HG02763 (cell line): ENCODE measurements at regions not wholly inside any gene's neighbourhood (a gene's known extent, or its start where the extent isn't known, plus 50 kb on each side); places are given as distances from the start of the nearest gene placed in this dataset.
"Not testable (repeated sequence)": the region's sequence is repeated elsewhere in the genome, so short reads cannot be mapped to it uniquely, and the experiment has no call there.

Experiments used
- ATAC-seq: cut with Tn5 transposase; IDR thresholded peaks from one replicate; pipeline ENCODE4 v1.9.1; 2021; ENCODE audit warnings: mild to moderate bottlenecking, moderate library complexity; ENCODE audit not compliant: unreplicated experiment

DNA sequence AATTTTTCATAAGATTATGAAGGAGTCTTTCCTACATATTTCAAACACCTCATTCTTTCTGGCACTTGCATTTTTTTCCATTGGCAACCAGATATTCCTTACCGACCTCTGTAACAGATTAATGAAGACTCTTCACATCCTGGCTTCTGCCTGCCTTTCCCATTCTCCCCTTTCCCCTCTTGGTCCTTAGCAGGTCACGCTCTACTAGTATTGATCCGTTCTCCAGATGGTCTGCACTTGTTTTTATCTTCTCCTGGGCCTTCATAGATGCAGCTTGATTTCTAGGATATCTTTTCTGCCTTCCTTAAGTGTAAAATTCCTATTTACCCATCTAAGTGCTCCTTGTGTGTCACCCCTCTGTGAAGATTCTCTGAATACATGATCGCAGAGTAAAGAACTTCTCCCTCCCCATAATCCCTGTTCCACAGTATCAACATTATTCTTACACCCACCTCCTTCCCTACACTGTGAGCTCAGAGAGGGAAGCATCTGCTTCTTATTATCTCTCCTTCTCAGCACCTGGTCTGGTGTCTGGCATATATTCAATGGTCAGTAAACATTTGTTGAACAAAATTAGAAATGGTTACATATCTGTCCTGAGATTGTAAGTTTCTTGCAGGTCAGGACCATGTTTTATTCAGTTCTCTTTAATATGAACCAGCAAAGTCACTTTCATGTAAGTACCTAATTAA, 654.2 kb downstream of the REEP3 start:
- no peak for ATAC-seq

DNA sequence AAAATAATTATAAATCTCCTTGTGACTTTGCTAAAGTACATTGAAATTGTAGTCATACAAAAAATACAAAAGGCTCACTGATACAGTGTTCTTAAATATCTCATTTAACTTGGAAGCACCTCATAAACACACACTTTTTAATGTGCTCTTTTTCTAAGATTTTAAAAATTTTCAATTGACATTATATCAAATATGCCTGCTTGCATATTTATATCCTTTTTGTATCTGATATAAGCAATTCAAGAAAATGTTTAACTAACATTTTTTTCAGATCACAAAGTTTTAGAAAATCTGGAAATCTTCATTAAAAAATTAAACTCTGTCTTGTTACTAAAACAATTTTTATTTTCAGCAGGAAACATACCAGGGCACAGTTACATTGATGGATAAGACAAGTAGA, 661.5 kb downstream of the REEP3 start:
- ATAC-seq = no peak

DNA sequence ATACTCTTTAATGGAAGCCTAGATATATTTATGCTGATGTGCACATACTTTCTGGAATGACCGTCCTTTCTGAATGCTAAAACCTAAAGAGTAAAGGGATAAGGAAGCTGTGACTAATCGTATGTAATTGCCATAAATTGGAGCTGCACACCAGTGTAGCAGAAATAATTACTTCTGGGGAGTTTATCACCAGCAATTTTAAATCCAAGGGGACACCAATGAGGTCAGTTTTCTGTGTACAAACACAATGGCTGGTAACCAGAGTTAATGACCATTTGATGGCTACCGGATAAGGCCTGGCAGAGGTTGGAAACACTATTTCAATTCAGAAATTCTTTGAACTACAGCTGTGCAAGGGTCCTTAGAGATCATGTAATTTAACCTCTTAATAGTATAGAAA, 670.1 kb downstream of the REEP3 start:
- ATAC-seq = no peak

DNA sequence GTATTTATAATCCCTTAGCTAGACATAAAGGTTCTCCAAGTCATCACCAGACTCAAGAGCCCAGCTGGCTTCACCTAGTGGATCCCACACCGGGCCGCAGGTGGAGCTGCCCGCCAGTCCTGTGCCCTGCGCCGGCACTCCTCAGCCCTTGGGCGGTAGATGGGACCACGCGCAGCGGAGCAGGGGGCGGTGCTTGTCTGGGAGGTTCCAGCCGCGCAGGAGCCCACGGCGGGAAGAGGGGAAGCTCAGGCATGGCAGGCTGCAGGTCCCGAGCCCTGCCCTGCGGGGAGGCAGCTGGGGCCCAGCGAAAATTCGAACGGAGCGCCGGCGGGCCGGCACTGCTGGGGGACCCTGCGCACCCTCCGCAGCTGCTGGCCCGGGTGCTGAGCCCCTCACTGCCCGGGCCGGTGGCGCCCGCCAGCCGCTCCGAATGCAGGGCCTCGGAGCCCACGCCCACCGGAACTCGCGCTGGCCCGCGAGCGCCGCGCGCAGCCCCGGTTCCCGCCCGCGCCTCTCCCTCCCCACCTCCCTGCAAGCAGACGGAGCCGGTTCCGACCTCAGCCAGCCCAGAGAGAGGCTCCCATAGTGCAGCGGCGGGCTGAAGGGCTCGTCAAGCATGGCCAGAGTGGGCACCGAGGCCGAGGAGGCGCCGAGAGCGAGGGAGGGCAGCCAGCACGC, 675.6 kb downstream of the REEP3 start:
- ATAC-seq = no peak

DNA sequence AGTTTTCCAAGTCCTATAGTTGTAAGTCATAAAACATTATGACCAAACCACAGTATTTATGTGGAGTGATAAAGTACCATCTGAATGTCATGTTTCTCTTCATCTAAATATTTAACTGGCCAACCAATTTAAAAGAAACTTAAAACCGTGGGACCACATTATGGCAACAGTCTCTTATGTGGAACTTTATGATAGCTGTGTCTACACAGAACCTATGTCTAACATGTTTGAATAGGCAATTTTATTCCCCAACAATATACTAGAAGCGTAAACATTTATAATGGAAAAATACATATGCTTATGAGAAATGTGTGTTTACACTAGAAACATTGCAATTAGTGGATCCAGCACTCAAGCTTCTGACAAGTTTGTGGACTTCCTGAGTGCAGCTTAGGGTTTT, 680.7 kb downstream of the REEP3 start:
- no peak for ATAC-seq

DNA sequence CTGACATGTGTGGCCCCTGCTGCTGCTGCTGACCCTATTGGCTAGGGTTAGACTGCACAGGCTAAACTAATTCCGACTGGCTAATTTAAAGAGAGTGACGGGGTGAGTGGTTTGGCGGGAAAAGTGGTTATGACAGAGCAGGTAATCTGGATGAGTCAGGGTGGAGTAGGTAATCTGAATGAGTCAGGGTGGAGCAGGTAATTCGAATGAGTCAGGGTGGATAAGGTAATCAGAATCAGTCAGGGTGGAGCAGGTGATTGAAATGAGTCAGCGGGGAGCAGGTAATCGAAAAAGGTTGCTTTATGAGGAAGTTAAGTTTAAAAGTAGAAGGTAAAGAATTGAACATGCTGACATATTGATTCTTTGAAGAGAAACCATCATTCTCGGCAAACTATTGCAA, 683.3 kb downstream of the REEP3 start:
- ATAC-seq = not testable (repeated sequence)

DNA sequence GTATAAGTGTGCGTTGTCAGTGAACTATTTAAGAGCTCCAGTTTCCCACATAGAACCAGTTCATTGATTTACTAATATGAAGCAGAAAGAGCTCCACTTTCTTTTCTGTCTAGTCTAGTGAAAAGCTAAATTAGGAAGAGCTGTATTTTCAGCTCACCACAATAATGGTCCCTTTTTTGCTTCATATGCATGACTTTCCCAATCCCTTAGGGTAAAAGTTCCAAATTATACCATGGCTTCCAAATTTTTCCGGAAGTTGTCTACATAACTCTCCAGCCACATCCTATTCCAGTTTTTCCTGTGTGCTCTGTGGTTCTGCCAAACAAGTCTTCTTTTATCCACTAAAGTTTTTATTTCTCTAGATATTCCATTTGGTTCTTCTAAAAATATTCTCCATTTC, 685.2 kb downstream of the REEP3 start:
- no peak for ATAC-seq

DNA sequence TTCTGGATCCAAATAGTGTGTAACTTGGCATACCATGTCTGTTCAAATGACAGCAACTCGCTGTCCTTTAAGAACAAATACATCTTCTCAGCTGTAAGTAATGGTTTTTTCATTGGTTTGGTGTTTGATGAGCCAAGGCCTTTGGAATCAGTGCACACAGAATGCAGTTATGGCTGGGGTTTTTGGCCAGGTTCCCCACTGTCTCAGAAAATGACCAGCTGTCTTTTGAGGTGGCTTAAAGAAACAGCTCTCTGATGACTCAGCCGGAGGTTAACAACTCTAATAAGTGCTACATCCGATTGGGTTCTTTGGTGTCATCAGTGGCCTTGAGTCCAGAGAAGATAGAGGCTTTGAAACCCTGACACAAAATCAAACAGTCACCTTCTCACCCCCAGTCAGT, 688.4 kb downstream of the REEP3 start:
- ATAC-seq = no peak

DNA sequence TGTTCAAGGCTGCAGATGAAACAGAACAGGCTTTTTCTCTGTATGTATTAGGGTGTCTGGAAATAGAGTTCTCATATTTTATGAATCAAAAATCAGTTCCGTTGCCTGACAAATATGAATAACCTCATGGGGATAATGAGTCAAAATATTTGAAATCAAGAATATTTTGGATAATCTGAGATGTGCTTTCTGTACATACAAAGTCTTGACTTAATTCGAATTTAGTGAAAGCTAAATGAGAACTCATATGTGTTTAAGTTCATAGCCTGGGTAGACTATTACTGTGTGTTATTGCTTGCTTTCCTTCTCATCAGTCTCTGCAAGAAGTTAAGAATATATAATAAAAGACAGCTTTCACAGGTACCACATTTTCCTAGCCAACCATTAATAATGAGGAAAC, 689.0 kb downstream of the REEP3 start:
- no peak for ATAC-seq

DNA sequence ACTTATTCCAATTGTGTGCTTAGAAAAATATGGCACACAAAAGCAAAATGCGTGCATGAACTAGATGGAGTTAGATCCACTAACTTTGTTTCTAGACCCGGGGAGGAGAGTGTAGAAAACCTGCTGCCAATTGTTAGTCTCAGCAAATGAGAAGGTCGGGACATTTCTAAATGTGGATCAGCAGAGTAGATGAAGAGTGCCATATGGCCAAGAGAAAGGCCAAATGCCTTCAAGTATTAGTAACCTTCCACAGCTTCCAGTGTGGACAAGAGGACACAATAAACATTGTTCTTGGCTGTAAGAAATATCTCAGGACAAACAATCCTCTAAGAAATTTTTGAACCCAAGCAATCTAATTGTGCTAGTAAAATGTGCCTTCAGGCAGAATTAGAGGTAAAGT, 690.3 kb downstream of the REEP3 start:
- no peak for ATAC-seq

DNA sequence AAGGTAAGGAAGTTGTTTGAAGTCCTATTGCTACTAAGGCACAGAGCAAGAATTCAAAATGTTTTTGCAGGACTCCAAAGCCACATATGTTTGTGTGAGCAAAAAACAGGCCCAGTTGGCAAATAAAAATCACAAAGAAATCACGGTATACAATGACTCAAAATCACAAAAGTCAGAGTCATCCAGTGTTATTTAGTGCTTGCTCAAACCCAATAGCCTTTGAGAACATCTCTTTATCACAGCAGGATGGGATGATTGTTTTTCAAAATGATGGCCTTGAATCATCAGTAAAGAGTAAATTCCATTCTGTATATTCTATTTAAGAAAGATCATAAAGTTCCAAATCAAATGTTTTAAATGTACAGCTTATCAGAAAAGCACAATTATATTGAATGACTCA, 693.9 kb downstream of the REEP3 start:
- no peak for ATAC-seq

DNA sequence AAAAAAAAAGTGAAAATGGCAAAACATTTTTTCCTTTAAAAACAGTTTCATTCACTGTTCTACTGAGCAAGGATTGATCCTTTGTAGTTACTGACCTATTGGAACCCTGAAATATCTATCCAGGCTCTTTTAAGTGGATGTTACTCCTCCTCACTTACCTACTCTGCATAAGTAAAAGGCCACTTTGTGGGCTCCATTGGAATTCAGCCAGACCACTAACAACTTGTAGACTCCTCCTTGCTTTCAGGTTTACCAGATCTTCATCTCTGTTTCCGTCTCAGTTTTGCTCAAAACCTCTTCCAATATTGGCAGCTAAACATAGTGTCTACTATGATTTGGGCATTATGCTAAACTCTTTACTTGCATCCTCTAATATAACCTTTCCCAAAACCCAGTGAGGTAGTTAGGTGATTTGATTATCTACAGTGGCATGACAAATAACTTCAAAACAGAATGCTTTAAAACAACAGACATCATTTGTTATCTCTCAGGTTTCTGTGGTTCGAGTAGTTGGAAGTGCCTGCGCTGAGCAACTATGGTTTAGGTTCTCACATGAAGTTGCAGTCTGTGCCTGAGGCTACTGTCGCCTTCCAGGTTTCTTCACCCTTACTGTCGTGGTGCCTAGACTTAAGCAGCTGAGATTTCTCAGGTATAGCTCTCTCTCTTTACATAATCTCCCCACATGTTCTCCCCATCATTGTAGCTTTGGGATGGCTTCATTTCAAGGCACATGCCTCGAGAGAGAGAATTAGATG, 698.2 kb downstream of the REEP3 start:
- ATAC-seq = no peak

DNA sequence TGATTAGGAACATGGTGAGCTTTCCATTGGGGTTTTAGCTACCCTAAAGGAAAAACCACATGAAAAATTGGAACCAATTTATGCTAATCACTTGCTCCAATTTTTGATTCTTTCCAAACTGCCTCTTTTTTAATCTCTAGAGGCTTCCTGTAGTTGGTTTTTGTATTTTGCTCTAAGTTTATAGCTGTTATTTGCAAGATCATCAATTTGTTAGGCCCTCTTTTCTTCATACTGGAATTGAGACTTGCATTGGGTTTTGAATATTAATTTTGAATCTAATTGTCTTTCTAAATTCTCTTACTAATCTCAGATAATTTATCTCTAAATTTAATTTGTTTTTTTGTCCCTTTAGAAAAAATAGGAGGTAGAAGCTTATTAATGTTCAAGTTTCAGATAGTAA, 713.3 kb downstream of the REEP3 start:
- ATAC-seq = no peak

DNA sequence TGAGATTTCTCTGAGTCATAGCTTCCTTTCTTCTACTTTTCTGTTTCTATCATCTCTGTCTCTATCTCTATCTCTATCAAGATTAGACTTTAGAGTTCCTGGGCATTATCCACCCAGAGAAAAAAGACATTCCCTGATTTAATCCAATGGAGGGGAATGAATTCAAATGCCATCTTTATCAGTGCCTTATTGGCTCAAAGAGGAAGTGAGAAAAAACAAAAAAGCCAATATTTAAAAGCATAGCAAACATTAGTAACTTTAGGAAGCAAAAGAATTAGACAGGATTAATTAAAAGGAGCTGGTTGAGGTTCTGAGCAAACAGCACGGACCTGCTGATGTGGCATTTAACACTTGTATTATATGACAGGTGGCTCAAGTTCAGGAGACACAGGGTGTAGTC, 736.5 kb downstream of the REEP3 start:
- ATAC-seq = no peak

DNA sequence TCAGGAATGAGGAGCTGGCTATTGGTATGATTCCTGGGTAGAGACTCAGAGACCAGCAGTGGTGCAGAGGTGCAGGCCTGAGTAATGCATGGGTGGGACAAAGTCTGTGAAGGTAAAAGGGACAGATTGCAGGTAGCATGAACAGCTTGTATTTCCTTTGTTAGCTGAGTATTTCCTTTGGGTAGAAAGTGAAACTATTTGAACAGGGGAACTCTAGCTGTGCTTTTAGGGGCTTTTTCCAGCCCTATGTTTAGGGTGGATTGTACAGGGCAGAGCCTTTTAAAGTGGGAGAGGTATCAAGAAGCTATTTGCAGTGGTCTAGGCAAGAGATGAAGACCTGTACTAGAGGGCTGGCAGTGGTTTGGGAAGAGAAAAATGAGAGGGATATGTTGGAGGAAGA, 739.9 kb downstream of the REEP3 start:
- ATAC-seq = peak; percentile 78

DNA sequence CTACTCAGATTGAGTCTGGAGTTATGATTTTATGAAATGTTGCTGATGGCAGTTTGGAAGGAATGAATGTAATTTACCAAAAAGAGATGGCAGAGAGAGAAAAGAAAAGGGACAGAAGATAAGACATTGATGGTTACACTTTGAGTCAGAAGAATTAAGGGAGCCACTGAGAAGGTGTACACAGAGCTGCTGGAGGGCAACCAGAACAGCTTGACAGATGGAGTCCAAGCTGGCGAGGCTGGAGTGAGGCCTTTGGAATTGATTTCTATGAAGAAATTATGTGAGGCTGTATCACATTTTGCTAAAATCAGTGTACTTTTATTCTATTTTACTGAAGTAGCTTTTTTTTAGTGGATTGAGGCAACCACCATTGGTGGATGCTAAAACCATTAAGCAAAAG, 740.5 kb downstream of the REEP3 start:
- no peak for ATAC-seq

DNA sequence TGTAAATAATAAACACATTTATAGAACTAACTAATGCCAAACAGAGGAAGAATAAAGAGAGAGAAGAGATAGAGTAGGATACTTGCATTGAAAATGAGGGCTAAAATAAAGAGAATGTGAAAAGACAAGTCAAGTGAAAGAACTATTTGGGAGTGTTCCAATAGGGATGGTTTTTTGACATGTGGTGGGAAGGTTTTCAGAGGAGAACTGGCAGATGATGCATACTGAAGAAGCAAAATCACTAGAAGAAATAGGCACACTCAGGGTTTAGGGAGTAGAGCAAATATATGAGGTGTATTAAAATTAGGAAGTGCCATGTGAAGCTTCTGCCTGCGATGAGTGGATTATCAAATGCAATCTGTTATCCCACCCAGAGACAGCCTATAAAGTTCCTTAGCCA, 744.8 kb downstream of the REEP3 start:
- ATAC-seq = no peak

DNA sequence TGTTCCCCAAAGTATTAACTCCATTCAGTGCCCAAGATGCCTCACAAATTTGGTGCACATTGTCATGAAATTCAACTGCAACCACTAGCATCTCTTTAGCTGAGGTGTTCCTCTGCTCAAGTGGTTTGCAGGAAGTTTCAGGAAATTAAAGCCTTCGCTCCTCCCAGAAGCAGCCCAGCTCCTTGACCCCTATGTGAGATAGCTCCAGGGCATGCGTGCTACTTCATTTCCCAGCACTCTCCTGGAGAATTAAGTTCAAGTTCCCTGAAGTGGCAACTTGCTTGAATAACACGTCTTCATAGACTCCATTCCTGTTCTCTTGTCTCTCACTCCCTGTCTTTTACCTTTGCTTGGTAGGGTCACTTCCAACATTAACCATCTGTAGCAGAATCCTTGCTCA, 750.3 kb downstream of the REEP3 start:
- no peak for ATAC-seq

DNA sequence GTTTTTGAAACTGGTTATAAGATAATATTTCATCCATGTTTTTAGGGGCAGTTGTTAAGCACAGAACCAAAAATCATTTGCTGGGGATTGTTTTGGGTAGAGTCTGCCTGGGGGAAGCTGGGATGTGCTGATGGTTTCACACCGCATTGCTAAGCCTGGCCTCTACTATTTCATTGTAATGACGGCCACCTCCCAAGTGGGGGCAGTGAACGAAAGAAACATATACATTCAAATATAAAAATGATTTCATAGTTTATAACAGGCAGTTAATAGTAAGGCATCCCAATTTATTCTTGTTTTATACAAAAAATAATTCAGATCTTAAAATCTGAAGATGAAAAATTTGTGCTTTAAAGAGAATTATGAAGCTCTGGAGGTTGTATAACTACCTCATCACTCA, 750.8 kb downstream of the REEP3 start:
- no peak for ATAC-seq

DNA sequence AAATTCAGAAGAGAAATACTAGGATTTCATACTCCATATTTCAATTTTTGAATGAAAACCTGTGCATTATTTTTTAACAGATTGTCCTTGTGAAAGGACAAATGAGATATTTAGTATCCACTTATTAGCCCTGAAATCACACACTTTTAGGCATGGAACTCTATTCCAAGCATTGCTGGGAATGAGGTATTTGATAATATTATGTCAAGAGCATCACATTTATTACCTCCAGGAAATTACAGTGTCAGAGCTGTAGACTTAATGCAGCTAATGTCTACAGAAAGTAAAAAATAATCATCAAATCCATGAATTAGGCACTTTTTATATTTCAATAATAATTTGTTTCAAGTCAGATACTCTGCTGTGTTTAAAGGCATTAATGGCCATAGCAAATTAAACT, 753.8 kb downstream of the REEP3 start:
- ATAC-seq = no peak

DNA sequence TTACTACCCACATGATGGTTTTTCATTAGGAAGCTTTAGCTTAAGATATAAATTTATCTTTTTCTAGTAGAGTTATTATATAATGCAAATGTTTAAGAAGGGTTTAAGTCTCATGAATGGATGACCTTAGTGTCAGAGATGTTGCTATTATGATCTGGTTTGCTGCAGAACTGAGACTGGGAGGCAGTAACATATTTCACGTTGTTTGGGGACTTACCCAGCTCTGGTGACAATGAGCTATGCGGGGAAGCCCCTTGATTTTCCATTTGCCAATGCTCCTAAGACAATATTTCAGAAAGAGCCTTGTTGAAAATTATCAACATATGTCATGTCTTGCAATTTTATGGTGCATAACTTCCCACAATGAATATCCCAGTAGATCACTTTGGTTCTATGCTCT, 754.6 kb downstream of the REEP3 start:
- no peak for ATAC-seq

DNA sequence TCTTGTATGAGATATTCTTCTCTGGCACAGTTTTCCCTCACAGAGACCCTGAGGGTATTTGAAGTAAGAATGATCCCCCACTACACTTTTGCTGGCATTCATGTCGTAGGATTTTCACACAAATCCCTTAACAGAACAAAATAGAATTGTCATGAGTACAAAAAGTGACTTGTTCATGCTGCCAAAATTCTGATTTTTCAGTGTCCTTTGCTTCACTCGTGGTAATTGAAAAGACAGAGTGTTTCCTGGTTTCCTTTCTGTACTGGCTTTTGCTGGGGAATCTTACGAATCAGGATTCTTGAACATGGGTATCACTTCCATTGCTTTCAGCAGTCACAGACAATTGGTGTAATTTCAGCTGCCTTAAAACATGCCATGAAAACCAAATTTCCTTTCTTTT, 756.3 kb downstream of the REEP3 start:
- ATAC-seq = no peak
